CD4-positive, alpha-beta T cell treated with Interferon alpha-2 for 1 hour (primary cell): ENCODE measurements at regions not wholly inside any gene's neighbourhood (a gene's known extent, or its start where the extent isn't known, plus 50 kb on each side); places are given as distances from the start of the nearest gene placed in this dataset.
"Not testable (repeated sequence)": the region's sequence is repeated elsewhere in the genome, so short reads cannot be mapped to it uniquely, and the experiment has no call there.

ENCODE experiments used
- DNase-seq, 2 donors: peaks; one replicate each; pipeline ENCODE4 v3.0.0-alpha.2; 2020 to 2022

- DNase-seq: not testable (repeated sequence)
Measured at GRCh38 chr10:59053502-59053901, 122.9 kb upstream of the PHYHIPL start.

GRCh38 chr10:59055045-59055444, 121.4 kb upstream of the PHYHIPL start:
- no peak for DNase-seq

- DNase-seq: no peak
Measured at GRCh38 chr10:59057345-59057744, 119.1 kb upstream of the PHYHIPL start.

GRCh38 chr10:59060852-59061251, 115.6 kb upstream of the PHYHIPL start:
- DNase-seq: no peak

GRCh38 chr10:59063491-59063890, 113.0 kb upstream of the PHYHIPL start:
- DNase-seq: no peak

- no peak for DNase-seq
Measured at GRCh38 chr10:59064080-59064692, 112.3 kb upstream of the PHYHIPL start.

- DNase-seq: no peak
Measured at GRCh38 chr10:59064759-59065539, 111.5 kb upstream of the PHYHIPL start.

- DNase-seq: no peak
Measured at GRCh38 chr10:59068581-59069191, 107.8 kb upstream of the PHYHIPL start.

- no peak for DNase-seq
Measured at GRCh38 chr10:59072038-59072437, 104.4 kb upstream of the PHYHIPL start.

GRCh38 chr10:59073456-59074053, 102.9 kb upstream of the PHYHIPL start:
- no peak for DNase-seq

GRCh38 chr10:59075576-59075975, 100.9 kb upstream of the PHYHIPL start:
- DNase-seq: no peak

GRCh38 chr10:59077855-59078254, 98.6 kb upstream of the PHYHIPL start:
- no peak for DNase-seq

- no peak for DNase-seq
Measured at GRCh38 chr10:59078978-59079377, 97.5 kb upstream of the PHYHIPL start.

GRCh38 chr10:59079386-59080226, 96.8 kb upstream of the PHYHIPL start:
- DNase-seq: no peak

- DNase-seq: no peak
Measured at GRCh38 chr10:59082249-59082648, 94.2 kb upstream of the PHYHIPL start.

GRCh38 chr10:59085054-59085453, 91.4 kb upstream of the PHYHIPL start:
- no peak for DNase-seq

- no peak for DNase-seq
Measured at GRCh38 chr10:59085711-59086502, 90.5 kb upstream of the PHYHIPL start.

- no peak for DNase-seq
Measured at GRCh38 chr10:59087486-59087885, 89.0 kb upstream of the PHYHIPL start.

GRCh38 chr10:59088912-59089573, 87.4 kb upstream of the PHYHIPL start:
- no peak for DNase-seq

GRCh38 chr10:59090817-59091622, 85.4 kb upstream of the PHYHIPL start:
- DNase-seq: no peak
